HCT116 (cell line): ENCODE measurements at regions not wholly inside any gene's neighbourhood (a gene's known extent, or its start where the extent isn't known, plus 50 kb on each side); places are given as distances from the start of the nearest gene placed in this dataset.

Source experiments
- ATAC-seq: fragments of 200-7000 bp; cut with Tn5 transposase; 2 replicates; pipeline ENCODE4 v1.9.1; 2020; ENCODE audit warnings: mild to moderate bottlenecking, moderate library complexity
- BruUV-seq: library from RNA; stranded (reverse); fragments of 400-500 nt; replicated peaks from 2 replicates; lab custom pipeline; 2021; lab: Mats Ljungman, UMichigan
- CTCF ChIA-PET: fragments of 300-600 bp; sonication (Branson Sonifier 250); formaldehyde crosslinking; loops from one replicate; lab custom pipeline; 2021; ENCODE audit warnings: antibody characterized with exemption; lab: Charles Lee
- POLR2A ChIA-PET: fragments of 300-600, 350-600 bp; sonication (Branson Sonifier 250); formaldehyde crosslinking; loops from one replicate; lab custom pipeline; 2021; ENCODE audit warnings: antibody characterized with exemption; lab: Charles Lee
- RAD21 ChIA-PET, 2 experiments: fragments of 300-600 bp; sonication (Branson Sonifier 250); formaldehyde crosslinking; loops; one replicate each; lab custom pipeline; 2023; ENCODE audit warnings: low total read pairs in 2 of 2; ENCODE audit not compliant: uncharacterized antibody in 2 of 2, unreplicated experiment in 2 of 2, low non-redundant PET in 1 of 2; lab: Charles Lee
- DNase-seq: peaks from one replicate; pipeline ENCODE4 v3.0.0-alpha.2; 2010; ENCODE audit warnings: low read depth, low spot score
- H2AFZ ChIP-seq: fragments of 200-600 bp; shearing (Covaris generic), sonication (generic); 2 replicates; pipeline ENCODE4 v1.6.1; 2017; ENCODE audit warnings: low read depth, mixed run types, mixed read lengths, antibody characterized with exemption, low read length; ENCODE audit not compliant: poor library complexity, severe bottlenecking
- H3K27ac ChIP-seq: 2 replicates; pipeline ENCODE4 v1.5.1; 2012; ENCODE audit warnings: low read depth, low read length
- H3K27me3 ChIP-seq: fragments of 200-600 bp; sonication (generic); 2 replicates; pipeline ENCODE4 v1.6.1; 2016; ENCODE audit warnings: mixed run types, low read length, mixed read lengths; ENCODE audit not compliant: insufficient read depth
- H3K36me3 ChIP-seq, 2 experiments: fragments of 200-500 bp in 1 of 2; fragments of 200-600 bp in 1 of 2; sonication (Bioruptor generic) in 1 of 2; sonication (generic) in 1 of 2; 2 replicates each; pipeline versions ENCODE4 v1.5.1 to v1.6.1; 2014 to 2016; ENCODE audit warnings: low read length in 2 of 2, inconsistent platforms in 1 of 2, mixed read lengths in 1 of 2, mixed run types in 1 of 2; ENCODE audit not compliant: insufficient read depth in 2 of 2, control insufficient read depth in 1 of 2
- H3K4me1 ChIP-seq, 2 experiments: fragments of 200-600 bp in 1 of 2; sonication (generic) in 1 of 2; 2 replicates each; pipeline versions ENCODE4 v1.5.1 to v1.6.1; 2012 to 2017; ENCODE audit warnings: low read length in 2 of 2, inconsistent platforms in 1 of 2, mild to moderate bottlenecking in 1 of 2, mixed read lengths in 1 of 2, mixed run types in 1 of 2, moderate library complexity in 1 of 2; ENCODE audit not compliant: insufficient read depth in 2 of 2, control insufficient read depth in 1 of 2
- H3K4me2 ChIP-seq: fragments of 200-600 bp; sonication (generic); 2 replicates; pipeline ENCODE4 v1.6.1; 2017; ENCODE audit warnings: mixed run types, low read length, mixed read lengths
- H3K4me3 ChIP-seq, 2 experiments: fragments of 200-600 bp in 1 of 2; sonication (generic) in 1 of 2; replicated peaks in 1 of 2; 2 replicates each; pipeline ENCODE4 v1.5.1; 2011 to 2016; ENCODE audit warnings: low read length in 2 of 2, control low read depth in 1 of 2, low read depth in 1 of 2, mild to moderate bottlenecking in 1 of 2, mixed read lengths in 1 of 2, mixed run types in 1 of 2
- H3K79me2 ChIP-seq: fragments of 200-600 bp; sonication (generic); 2 replicates; pipeline ENCODE4 v1.6.1; 2017; ENCODE audit warnings: mild to moderate bottlenecking, mixed run types, low read length, moderate library complexity, mixed read lengths; ENCODE audit not compliant: insufficient read depth
- H3K9ac ChIP-seq: fragments of 200-600 bp; sonication (generic); 2 replicates; pipeline ENCODE4 v1.6.1; 2016; ENCODE audit warnings: low read length, mixed read lengths
- H3K9me2 ChIP-seq: fragments of 200-600 bp; sonication (generic), shearing (Covaris generic); 2 replicates; pipeline ENCODE4 v1.6.1; 2017; ENCODE audit warnings: mixed run types, mild to moderate bottlenecking, moderate library complexity; ENCODE audit not compliant: insufficient read depth
- H3K9me3 ChIP-seq, 2 experiments: fragments of 200-500 bp in 1 of 2; fragments of 200-600 bp in 1 of 2; sonication (Bioruptor generic) in 1 of 2; sonication (generic) in 1 of 2; 2 replicates each; pipeline ENCODE4 v1.6.1; 2014 to 2017; ENCODE audit warnings: low read length in 2 of 2, mixed read lengths in 2 of 2, inconsistent platforms in 1 of 2, low read depth in 1 of 2, mild to moderate bottlenecking in 1 of 2, mixed run types in 1 of 2, moderate library complexity in 1 of 2; ENCODE audit not compliant: control insufficient read depth in 1 of 2, insufficient read depth in 1 of 2
- H4K20me1 ChIP-seq: fragments of 200-600 bp; sonication (generic), shearing (Covaris generic); 2 replicates; pipeline ENCODE4 v1.6.1; 2017; ENCODE audit warnings: mixed run types, mild to moderate bottlenecking, moderate library complexity; ENCODE audit not compliant: insufficient read depth
- ATF3 ChIP-seq: IDR thresholded peaks from 2 replicates; pipeline ENCODE4 v1.6.1; 2012
- CBX3 ChIP-seq: IDR thresholded peaks from 2 replicates; pipeline ENCODE4 v1.6.1; 2012; ENCODE audit warnings: low read depth
- CEBPB ChIP-seq: IDR thresholded peaks from 2 replicates; pipeline ENCODE4 v1.6.1; 2012; ENCODE audit warnings: low read depth
- EGR1 ChIP-seq: IDR thresholded peaks from 2 replicates; pipeline ENCODE4 v1.6.1; 2012; ENCODE audit warnings: low read depth
- ELF1 ChIP-seq: IDR thresholded peaks from 2 replicates; pipeline ENCODE4 v1.6.1; 2012; ENCODE audit warnings: low read depth, borderline replicate concordance
- EZH2 ChIP-seq: fragments of 200-600 bp; sonication (generic); IDR thresholded peaks from 2 replicates; pipeline ENCODE4 v1.6.1; 2017; ENCODE audit warnings: antibody characterized with exemption, mixed run types
- EZH2phosphoT487 ChIP-seq: fragments of 200-600 bp; IDR thresholded peaks from 2 replicates; pipeline ENCODE4 v1.6.1; 2018; ENCODE audit warnings: antibody characterized with exemption, borderline replicate concordance
- FOSL1 ChIP-seq: IDR thresholded peaks from 2 replicates; pipeline ENCODE4 v1.6.1; 2012; ENCODE audit warnings: low read depth
- POLR2A ChIP-seq: IDR thresholded peaks from 2 replicates; pipeline ENCODE4 v1.7.0; 2011; ENCODE audit warnings: borderline replicate concordance; ENCODE audit not compliant: insufficient read depth, insufficient read length; ENCODE audit errors: extremely low read depth
- POLR2AphosphoS5 ChIP-seq: IDR thresholded peaks from 2 replicates; pipeline ENCODE4 v1.6.1; 2011; ENCODE audit warnings: mild to moderate bottlenecking, low read depth, low read length, moderate library complexity
- RAD21 ChIP-seq: IDR thresholded peaks from 2 replicates; pipeline ENCODE4 v1.6.1; 2012; ENCODE audit warnings: low read depth, mild to moderate bottlenecking
- SIN3A ChIP-seq: IDR thresholded peaks from 2 replicates; pipeline ENCODE4 v1.6.1; 2012; ENCODE audit warnings: low read depth
- SP1 ChIP-seq: IDR thresholded peaks from 2 replicates; pipeline ENCODE4 v1.6.1; 2012; ENCODE audit warnings: low read depth
- SRF ChIP-seq: IDR thresholded peaks from 2 replicates; pipeline ENCODE4 v1.6.1; 2012; ENCODE audit warnings: low read depth
- YY1 ChIP-seq: IDR thresholded peaks from 2 replicates; pipeline ENCODE4 v1.6.1; 2011; ENCODE audit warnings: low read length, low read depth, moderate library complexity, mild to moderate bottlenecking; ENCODE audit not compliant: insufficient replicate concordance; ENCODE audit errors: extremely low read depth
- ZBTB33 ChIP-seq: IDR thresholded peaks from 2 replicates; pipeline ENCODE4 v1.6.1; 2011; ENCODE audit warnings: mild to moderate bottlenecking, low read length, moderate library complexity; ENCODE audit not compliant: insufficient replicate concordance; ENCODE audit errors: extremely low read depth
- ZFX ChIP-seq: fragments of 450-650 bp; IDR thresholded peaks from 2 replicates; pipeline ENCODE4 v1.6.1; 2017
- ZNF274 ChIP-seq: fragments of 200-500 bp; sonication (Bioruptor generic); IDR thresholded peaks from 2 replicates; pipeline ENCODE4 v1.6.1; 2014; ENCODE audit warnings: mild to moderate bottlenecking, low read depth, low read length, inconsistent platforms
- intact Hi-C: fragments of 100-400 bp; cut with micrococcal nuclease; formaldehyde crosslinking; loops from 2 replicates; pipeline ENCODE4 v1.10.0; 2022
- TF ChIP-seq, protein P1 (sequence below): IDR thresholded peaks from 2 replicates; pipeline ENCODE4 v1.6.1; 2012; ENCODE audit warnings: low read depth
- TF ChIP-seq, protein P2 (sequence below), 3 experiments: fragments of 200-600 bp in 1 of 3; sonication (generic) in 1 of 3; IDR thresholded peaks in 2 of 3; conservative IDR thresholded peaks in 1 of 3; 2 replicates each; pipeline ENCODE4 v1.5.1; 2012 to 2017; ENCODE audit warnings: low read depth in 2 of 3, low read length in 2 of 3, antibody characterized with exemption in 1 of 3, borderline replicate concordance in 1 of 3, control low read depth in 1 of 3, mild to moderate bottlenecking in 1 of 3, mixed read lengths in 1 of 3, mixed run types in 1 of 3, moderate library complexity in 1 of 3; ENCODE audit not compliant: insufficient read depth in 1 of 3

- no TSS peak for BruUV-seq
- Histone ChIP-seq H3K4me1 (no peaks in the 10 kb centered on the region), H3K9me2 (no peaks in the 10 kb centered on the region), H3K9ac (no peak overlapping the region), H3K4me2 (no peak overlapping the region), H3K4me3 (no peak overlapping the region), H3K36me3 (no peaks in the 10 kb centered on the region), H3K79me2 (no peaks in the 10 kb centered on the region), H4K20me1 (no peaks in the 10 kb centered on the region), H3K27ac (no peak overlapping the region), H3K27me3 (no peaks in the 10 kb centered on the region), H2AFZ (no peak overlapping the region), H3K9me3 (no peaks in the 10 kb centered on the region)
- POLR2A ChIA-PET: no interaction called here
- RAD21 ChIA-PET: no interaction called here
- no peak for ATAC-seq
- CTCF ChIA-PET: no interaction called here
- DNase-seq: no peak
- TF ChIP-seq ZBTB33 (no peak), CBX3 (no peak), POLR2AphosphoS5 (no peak), EGR1 (no peak), SRF (no peak), EZH2phosphoT487 (no peak), YY1 (no peak), SIN3A (no peak), POLR2A (no peak), ZNF274 (no peak), ZFX (no peak), SP1 (no peak), CEBPB (no peak), ELF1 (no peak), RAD21 (no peak), ATF3 (no peak), EZH2 (no peak), FOSL1 (no peak)
- TF ChIP-seq, protein P1, sequence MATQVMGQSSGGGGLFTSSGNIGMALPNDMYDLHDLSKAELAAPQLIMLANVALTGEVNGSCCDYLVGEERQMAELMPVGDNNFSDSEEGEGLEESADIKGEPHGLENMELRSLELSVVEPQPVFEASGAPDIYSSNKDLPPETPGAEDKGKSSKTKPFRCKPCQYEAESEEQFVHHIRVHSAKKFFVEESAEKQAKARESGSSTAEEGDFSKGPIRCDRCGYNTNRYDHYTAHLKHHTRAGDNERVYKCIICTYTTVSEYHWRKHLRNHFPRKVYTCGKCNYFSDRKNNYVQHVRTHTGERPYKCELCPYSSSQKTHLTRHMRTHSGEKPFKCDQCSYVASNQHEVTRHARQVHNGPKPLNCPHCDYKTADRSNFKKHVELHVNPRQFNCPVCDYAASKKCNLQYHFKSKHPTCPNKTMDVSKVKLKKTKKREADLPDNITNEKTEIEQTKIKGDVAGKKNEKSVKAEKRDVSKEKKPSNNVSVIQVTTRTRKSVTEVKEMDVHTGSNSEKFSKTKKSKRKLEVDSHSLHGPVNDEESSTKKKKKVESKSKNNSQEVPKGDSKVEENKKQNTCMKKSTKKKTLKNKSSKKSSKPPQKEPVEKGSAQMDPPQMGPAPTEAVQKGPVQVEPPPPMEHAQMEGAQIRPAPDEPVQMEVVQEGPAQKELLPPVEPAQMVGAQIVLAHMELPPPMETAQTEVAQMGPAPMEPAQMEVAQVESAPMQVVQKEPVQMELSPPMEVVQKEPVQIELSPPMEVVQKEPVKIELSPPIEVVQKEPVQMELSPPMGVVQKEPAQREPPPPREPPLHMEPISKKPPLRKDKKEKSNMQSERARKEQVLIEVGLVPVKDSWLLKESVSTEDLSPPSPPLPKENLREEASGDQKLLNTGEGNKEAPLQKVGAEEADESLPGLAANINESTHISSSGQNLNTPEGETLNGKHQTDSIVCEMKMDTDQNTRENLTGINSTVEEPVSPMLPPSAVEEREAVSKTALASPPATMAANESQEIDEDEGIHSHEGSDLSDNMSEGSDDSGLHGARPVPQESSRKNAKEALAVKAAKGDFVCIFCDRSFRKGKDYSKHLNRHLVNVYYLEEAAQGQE: no peak
- TF ChIP-seq, protein P2, sequence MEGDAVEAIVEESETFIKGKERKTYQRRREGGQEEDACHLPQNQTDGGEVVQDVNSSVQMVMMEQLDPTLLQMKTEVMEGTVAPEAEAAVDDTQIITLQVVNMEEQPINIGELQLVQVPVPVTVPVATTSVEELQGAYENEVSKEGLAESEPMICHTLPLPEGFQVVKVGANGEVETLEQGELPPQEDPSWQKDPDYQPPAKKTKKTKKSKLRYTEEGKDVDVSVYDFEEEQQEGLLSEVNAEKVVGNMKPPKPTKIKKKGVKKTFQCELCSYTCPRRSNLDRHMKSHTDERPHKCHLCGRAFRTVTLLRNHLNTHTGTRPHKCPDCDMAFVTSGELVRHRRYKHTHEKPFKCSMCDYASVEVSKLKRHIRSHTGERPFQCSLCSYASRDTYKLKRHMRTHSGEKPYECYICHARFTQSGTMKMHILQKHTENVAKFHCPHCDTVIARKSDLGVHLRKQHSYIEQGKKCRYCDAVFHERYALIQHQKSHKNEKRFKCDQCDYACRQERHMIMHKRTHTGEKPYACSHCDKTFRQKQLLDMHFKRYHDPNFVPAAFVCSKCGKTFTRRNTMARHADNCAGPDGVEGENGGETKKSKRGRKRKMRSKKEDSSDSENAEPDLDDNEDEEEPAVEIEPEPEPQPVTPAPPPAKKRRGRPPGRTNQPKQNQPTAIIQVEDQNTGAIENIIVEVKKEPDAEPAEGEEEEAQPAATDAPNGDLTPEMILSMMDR (IDR thresholded peaks at IDR 0.05 in 2 of 3, conservative IDR thresholded peaks at IDR 0.05 in 1 of 3; ENCODE audit: borderline replicate concordance in 1 of 3, insufficient read depth in 1 of 3, low read depth in 2 of 3, low read length in 2 of 3): no peak
- intact Hi-C loops: no loop called here
These were observed 76.4 kb upstream of the GALNT9 start for GRCh38 chr12:132405742-132406251.
